Liver (tissue), 3 donors: ENCODE measurements at regions not wholly inside any gene's neighbourhood (a gene's known extent, or its start where the extent isn't known, plus 50 kb on each side); places are given as distances from the start of the nearest gene placed in this dataset.

Experiments
- MAX ChIP-seq: IDR thresholded peaks from 2 replicates; pipeline ENCODE4 v1.6.1; 2016; ENCODE audit warnings: antibody characterized with exemption
- TF ChIP-seq, protein P1 (sequence below): fragments of 150-350 bp; IDR thresholded peaks from 2 replicates; pipeline ENCODE4 v1.5.1; 2017; ENCODE audit warnings: improper control_type of control experiment, low read depth, low read length; ENCODE audit not compliant: missing input control
- TF ChIP-seq, protein P2 (sequence below): IDR thresholded peaks from 2 replicates; pipeline ENCODE4 v1.6.1; 2016; ENCODE audit warnings: antibody characterized with exemption, mild to moderate bottlenecking
- TF ChIP-seq, protein P3 (sequence below): IDR thresholded peaks from 2 replicates; pipeline ENCODE4 v1.6.1; 2016; ENCODE audit warnings: antibody characterized with exemption
- donor health status: healthy.
- donor health status: healthy.

DNA sequence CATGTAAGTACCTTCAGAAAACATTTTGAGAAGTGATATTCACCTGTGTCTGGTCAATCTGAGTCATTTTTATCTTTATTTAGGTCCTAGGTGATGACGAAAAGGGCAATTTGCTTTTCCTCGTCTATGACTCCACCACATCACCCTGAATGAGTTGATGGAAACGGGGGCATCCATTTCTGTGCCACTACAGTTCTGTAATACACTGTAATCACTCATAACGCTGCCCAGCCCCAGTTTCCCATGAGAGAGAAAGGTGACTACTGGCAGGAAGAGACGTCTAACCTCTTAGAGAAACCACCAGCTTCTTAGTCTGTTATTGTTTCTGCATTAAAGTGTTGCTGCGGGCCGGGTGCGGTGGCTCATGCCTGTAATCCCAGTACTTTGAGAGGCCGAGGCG lies 205.3 kb upstream of the MKLN1 start:
- TF ChIP-seq, protein P1, sequence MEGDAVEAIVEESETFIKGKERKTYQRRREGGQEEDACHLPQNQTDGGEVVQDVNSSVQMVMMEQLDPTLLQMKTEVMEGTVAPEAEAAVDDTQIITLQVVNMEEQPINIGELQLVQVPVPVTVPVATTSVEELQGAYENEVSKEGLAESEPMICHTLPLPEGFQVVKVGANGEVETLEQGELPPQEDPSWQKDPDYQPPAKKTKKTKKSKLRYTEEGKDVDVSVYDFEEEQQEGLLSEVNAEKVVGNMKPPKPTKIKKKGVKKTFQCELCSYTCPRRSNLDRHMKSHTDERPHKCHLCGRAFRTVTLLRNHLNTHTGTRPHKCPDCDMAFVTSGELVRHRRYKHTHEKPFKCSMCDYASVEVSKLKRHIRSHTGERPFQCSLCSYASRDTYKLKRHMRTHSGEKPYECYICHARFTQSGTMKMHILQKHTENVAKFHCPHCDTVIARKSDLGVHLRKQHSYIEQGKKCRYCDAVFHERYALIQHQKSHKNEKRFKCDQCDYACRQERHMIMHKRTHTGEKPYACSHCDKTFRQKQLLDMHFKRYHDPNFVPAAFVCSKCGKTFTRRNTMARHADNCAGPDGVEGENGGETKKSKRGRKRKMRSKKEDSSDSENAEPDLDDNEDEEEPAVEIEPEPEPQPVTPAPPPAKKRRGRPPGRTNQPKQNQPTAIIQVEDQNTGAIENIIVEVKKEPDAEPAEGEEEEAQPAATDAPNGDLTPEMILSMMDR = no peak
- TF ChIP-seq MAX = no peak
- TF ChIP-seq, protein P2, sequence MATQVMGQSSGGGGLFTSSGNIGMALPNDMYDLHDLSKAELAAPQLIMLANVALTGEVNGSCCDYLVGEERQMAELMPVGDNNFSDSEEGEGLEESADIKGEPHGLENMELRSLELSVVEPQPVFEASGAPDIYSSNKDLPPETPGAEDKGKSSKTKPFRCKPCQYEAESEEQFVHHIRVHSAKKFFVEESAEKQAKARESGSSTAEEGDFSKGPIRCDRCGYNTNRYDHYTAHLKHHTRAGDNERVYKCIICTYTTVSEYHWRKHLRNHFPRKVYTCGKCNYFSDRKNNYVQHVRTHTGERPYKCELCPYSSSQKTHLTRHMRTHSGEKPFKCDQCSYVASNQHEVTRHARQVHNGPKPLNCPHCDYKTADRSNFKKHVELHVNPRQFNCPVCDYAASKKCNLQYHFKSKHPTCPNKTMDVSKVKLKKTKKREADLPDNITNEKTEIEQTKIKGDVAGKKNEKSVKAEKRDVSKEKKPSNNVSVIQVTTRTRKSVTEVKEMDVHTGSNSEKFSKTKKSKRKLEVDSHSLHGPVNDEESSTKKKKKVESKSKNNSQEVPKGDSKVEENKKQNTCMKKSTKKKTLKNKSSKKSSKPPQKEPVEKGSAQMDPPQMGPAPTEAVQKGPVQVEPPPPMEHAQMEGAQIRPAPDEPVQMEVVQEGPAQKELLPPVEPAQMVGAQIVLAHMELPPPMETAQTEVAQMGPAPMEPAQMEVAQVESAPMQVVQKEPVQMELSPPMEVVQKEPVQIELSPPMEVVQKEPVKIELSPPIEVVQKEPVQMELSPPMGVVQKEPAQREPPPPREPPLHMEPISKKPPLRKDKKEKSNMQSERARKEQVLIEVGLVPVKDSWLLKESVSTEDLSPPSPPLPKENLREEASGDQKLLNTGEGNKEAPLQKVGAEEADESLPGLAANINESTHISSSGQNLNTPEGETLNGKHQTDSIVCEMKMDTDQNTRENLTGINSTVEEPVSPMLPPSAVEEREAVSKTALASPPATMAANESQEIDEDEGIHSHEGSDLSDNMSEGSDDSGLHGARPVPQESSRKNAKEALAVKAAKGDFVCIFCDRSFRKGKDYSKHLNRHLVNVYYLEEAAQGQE = no peak
- TF ChIP-seq, protein P3, sequence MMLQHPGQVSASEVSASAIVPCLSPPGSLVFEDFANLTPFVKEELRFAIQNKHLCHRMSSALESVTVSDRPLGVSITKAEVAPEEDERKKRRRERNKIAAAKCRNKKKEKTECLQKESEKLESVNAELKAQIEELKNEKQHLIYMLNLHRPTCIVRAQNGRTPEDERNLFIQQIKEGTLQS = no peak
